Keratinocyte (primary cell): ENCODE measurements at regions not wholly inside any gene's neighbourhood (a gene's known extent, or its start where the extent isn't known, plus 50 kb on each side); places are given as distances from the start of the nearest gene placed in this dataset.

ENCODE experiments used
- DNase-seq: peaks from one replicate; pipeline ENCODE4 v3.0.0-alpha.2; 2011; ENCODE audit warnings: low read depth, missing footprints, low spot score
- FAIRE-seq: peaks from 2 replicates; lab custom pipeline; 2011; peaks lifted over from hg19 to GRCh38; lab: Jason Lieb, UNC
- H2AFZ ChIP-seq: 2 replicates; pipeline ENCODE4 v1.6.0; 2012; ENCODE audit warnings: low read length, control low read depth, inconsistent platforms; ENCODE audit not compliant: control insufficient read depth
- H3K27ac ChIP-seq: 2 replicates; pipeline ENCODE4 v1.5.1; 2011; ENCODE audit warnings: low read length; ENCODE audit not compliant: control insufficient read depth, insufficient read depth
- H3K27me3 ChIP-seq: 3 replicates; pipeline ENCODE4 v1.6.0; 2011; ENCODE audit warnings: low read length; ENCODE audit not compliant: control insufficient read depth, insufficient read depth; ENCODE audit errors: extremely low read depth
- H3K36me3 ChIP-seq, 2 experiments: 2 replicates in 1 of 2; 3 replicates in 1 of 2; pipeline ENCODE4 v1.5.1; 2011; ENCODE audit warnings: low read length in 2 of 2, mild to moderate bottlenecking in 1 of 2; ENCODE audit not compliant: control insufficient read depth in 2 of 2, insufficient read depth in 2 of 2; ENCODE audit errors: extremely low read depth in 1 of 2
- H3K4me1 ChIP-seq: 3 replicates; pipeline ENCODE4 v1.5.1; 2011; ENCODE audit warnings: low read length; ENCODE audit not compliant: control insufficient read depth, insufficient read depth; ENCODE audit errors: extremely low read depth
- H3K4me2 ChIP-seq: 3 replicates; pipeline ENCODE4 v1.6.0; 2011; ENCODE audit warnings: low read depth, low read length; ENCODE audit not compliant: control insufficient read depth, insufficient read depth; ENCODE audit errors: extremely low read depth
- H3K4me3 ChIP-seq, 3 experiments: fragments of 200-600 bp in 1 of 3; sonication (generic) in 1 of 3; 2 replicates in 2 of 3; 3 replicates in 1 of 3; pipeline ENCODE4 v1.5.1; 2011 to 2016; ENCODE audit warnings: low read length in 3 of 3, mild to moderate bottlenecking in 3 of 3, control low read depth in 2 of 3, inconsistent platforms in 1 of 3, low read depth in 1 of 3, mixed read lengths in 1 of 3, mixed run types in 1 of 3, moderate library complexity in 1 of 3; ENCODE audit not compliant: control insufficient read depth in 2 of 3, insufficient read depth in 2 of 3; ENCODE audit errors: extremely low read depth in 1 of 3
- H3K79me2 ChIP-seq: 2 replicates; pipeline ENCODE4 v1.6.0; 2012; ENCODE audit warnings: low read length; ENCODE audit not compliant: control insufficient read depth, insufficient read depth
- H3K9ac ChIP-seq: 3 replicates; pipeline ENCODE4 v1.6.0; 2011; ENCODE audit warnings: low read length; ENCODE audit not compliant: control insufficient read depth, insufficient read depth; ENCODE audit errors: extremely low read depth
- H3K9me1 ChIP-seq: 3 replicates; pipeline ENCODE4 v1.6.0; 2011; ENCODE audit warnings: low read length; ENCODE audit not compliant: control insufficient read depth, insufficient read depth; ENCODE audit errors: extremely low read depth
- H3K9me3 ChIP-seq: 2 replicates; pipeline ENCODE4 v1.5.1; 2012; ENCODE audit warnings: low read depth, low read length; ENCODE audit not compliant: control insufficient read depth
- H4K20me1 ChIP-seq: 3 replicates; pipeline ENCODE4 v1.6.0; 2011; ENCODE audit warnings: low read length; ENCODE audit not compliant: control insufficient read depth, insufficient read depth; ENCODE audit errors: extremely low read depth
- EZH2 ChIP-seq: IDR thresholded peaks from one replicate; pipeline ENCODE4 v1.6.1; 2012; ENCODE audit warnings: inconsistent platforms, mild to moderate bottlenecking, low read length, moderate library complexity
- dilution Hi-C: fragments of 300-500 bp; cut with MboI; formaldehyde crosslinking; loops from one replicate; pipeline ENCODE4 v1.7.0; 2020; ENCODE audit warnings: low sequenced_read_pairs; ENCODE audit not compliant: extremely low pct_ligation_motif_present
- TF ChIP-seq, protein P1 (sequence below), 3 experiments: IDR thresholded peaks in 1 of 3; conservative IDR thresholded peaks in 1 of 3; optimal IDR thresholded peaks in 1 of 3; 2 replicates in 2 of 3; 3 replicates in 1 of 3; pipeline versions ENCODE3 to v1.5.1; 2011; ENCODE audit warnings: low read length in 3 of 3, mild to moderate bottlenecking in 3 of 3, moderate library complexity in 2 of 3, control low read depth in 1 of 3, inconsistent platforms in 1 of 3; ENCODE audit not compliant: insufficient read depth in 2 of 3; ENCODE audit errors: extremely low read depth in 1 of 3

DNA sequence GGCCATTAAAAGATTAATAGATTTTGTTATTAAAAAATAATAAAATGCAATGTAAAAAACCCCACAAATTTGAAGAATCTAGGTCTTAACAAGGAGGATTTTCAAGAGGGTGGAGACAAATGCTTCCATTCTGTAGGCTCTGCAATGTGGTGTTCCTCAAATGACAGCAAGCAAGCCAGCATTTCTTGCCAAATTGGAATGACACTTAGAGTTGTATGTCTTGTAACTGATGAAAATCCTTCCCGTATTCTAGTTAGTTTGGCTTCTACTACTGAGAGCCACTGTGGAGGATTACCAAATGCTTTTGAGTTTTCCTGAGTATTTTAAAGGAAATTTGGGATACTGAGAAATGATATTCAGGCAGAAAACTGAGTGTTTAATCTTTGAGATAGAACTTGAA lies 1225.5 kb upstream of the CITED2 start:
- no peaks in the 10 kb centered on the region for H3K9me3 ChIP-seq
- no peak overlapping the region for H3K27ac ChIP-seq
- no peak for FAIRE-seq
- H3K4me2 ChIP-seq = no peak overlapping the region
- H3K4me1 ChIP-seq = no peaks in the 10 kb centered on the region
- no peak overlapping the region for H2AFZ ChIP-seq
- TF ChIP-seq, protein P1, sequence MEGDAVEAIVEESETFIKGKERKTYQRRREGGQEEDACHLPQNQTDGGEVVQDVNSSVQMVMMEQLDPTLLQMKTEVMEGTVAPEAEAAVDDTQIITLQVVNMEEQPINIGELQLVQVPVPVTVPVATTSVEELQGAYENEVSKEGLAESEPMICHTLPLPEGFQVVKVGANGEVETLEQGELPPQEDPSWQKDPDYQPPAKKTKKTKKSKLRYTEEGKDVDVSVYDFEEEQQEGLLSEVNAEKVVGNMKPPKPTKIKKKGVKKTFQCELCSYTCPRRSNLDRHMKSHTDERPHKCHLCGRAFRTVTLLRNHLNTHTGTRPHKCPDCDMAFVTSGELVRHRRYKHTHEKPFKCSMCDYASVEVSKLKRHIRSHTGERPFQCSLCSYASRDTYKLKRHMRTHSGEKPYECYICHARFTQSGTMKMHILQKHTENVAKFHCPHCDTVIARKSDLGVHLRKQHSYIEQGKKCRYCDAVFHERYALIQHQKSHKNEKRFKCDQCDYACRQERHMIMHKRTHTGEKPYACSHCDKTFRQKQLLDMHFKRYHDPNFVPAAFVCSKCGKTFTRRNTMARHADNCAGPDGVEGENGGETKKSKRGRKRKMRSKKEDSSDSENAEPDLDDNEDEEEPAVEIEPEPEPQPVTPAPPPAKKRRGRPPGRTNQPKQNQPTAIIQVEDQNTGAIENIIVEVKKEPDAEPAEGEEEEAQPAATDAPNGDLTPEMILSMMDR (optimal IDR thresholded peaks at IDR 0.05 in 1 of 3, IDR thresholded peaks at IDR 0.05 in 1 of 3, conservative IDR thresholded peaks at IDR 0.05 in 1 of 3; ENCODE audit: extremely low read depth in 1 of 3, insufficient read depth in 2 of 3, low read length in 3 of 3) = no peak
- TF ChIP-seq EZH2 = no peak
- H3K9me1 ChIP-seq = no peaks in the 10 kb centered on the region
- H3K36me3 ChIP-seq = no peaks in the 10 kb centered on the region
- dilution Hi-C loops = no loop called here
- no peak for DNase-seq
- no peaks in the 10 kb centered on the region for H3K27me3 ChIP-seq
- H4K20me1 ChIP-seq = no peaks in the 10 kb centered on the region
- no peaks in the 10 kb centered on the region for H3K79me2 ChIP-seq
- no peak overlapping the region for H3K4me3 ChIP-seq
- H3K9ac ChIP-seq = no peak overlapping the region

DNA sequence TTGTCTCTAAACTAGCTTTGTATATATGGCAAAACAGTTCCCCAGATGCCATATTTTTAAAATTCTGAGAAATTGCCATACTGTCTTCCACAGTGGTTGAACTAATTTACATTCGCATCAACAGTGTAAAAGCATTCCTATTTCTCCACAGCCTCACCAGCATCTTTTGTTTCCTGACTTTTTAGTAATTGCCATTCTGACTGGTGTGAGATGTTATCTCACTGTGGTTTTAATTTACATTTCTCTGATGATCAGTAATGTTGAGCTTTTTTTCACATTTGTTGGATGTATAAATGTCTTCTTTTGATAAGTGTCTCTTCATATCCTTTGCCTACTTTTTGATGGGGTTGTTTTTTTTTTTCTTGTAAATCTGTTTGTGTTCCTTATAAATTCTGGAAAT lies 1222.7 kb upstream of the CITED2 start:
- no peak overlapping the region for H2AFZ ChIP-seq
- H3K27ac ChIP-seq = no peak overlapping the region
- H3K4me2 ChIP-seq = no peak overlapping the region
- no peaks in the 10 kb centered on the region for H4K20me1 ChIP-seq
- no peak for TF ChIP-seq EZH2
- TF ChIP-seq, protein P1 (optimal IDR thresholded peaks at IDR 0.05 in 1 of 3, IDR thresholded peaks at IDR 0.05 in 1 of 3, conservative IDR thresholded peaks at IDR 0.05 in 1 of 3; ENCODE audit: extremely low read depth in 1 of 3, insufficient read depth in 2 of 3, low read length in 3 of 3) = no peak
- FAIRE-seq = no peak
- no peaks in the 10 kb centered on the region for H3K9me3 ChIP-seq
- H3K36me3 ChIP-seq = no peaks in the 10 kb centered on the region
- no peak overlapping the region for H3K9ac ChIP-seq
- no peaks in the 10 kb centered on the region for H3K79me2 ChIP-seq
- no peaks in the 10 kb centered on the region for H3K4me1 ChIP-seq
- dilution Hi-C loops = no loop called here
- no peak overlapping the region for H3K4me3 ChIP-seq
- H3K27me3 ChIP-seq = no peaks in the 10 kb centered on the region
- no peaks in the 10 kb centered on the region for H3K9me1 ChIP-seq
- no peak for DNase-seq
